ENCODE measurements at regions not wholly inside any gene's neighbourhood (a gene's known extent, or its start where the extent isn't known, plus 50 kb on each side); places are given as distances from the start of the nearest gene placed in this dataset.

GRCh38 chr18:2027756-2028155 is 543.5 kb downstream of the METTL4 start:
- no peak overlapping the region for H3K23ac ChIP-seq (ENCODE audit: low read length)

GRCh38 chr18:2028986-2029385 is 542.3 kb downstream of the METTL4 start:
- Histone ChIP-seq H3K79me1 (ENCODE audit: low read length) (no peaks in the 10 kb centered on the region), H3K4me1 (ENCODE audit: control insufficient read depth in 1 of 2, insufficient read depth in 2 of 2, low read length in 2 of 2) (no peaks in the 10 kb centered on the region), H3K79me2 (ENCODE audit: control insufficient read depth, insufficient read depth, low read length, poor library complexity) (no peaks in the 10 kb centered on the region), H2BK120ac (ENCODE audit: insufficient read depth, low read length, poor library complexity) (no peak overlapping the region), H4K8ac (ENCODE audit: low read depth, low read length) (no peak overlapping the region), H3K18ac (ENCODE audit: low read length) (no peak overlapping the region), H2BK12ac (ENCODE audit: low read length) (no peak overlapping the region), H3K14ac (ENCODE audit: low read length) (no peak overlapping the region), H3K4me2 (ENCODE audit: low read length) (no peak overlapping the region), H3K36me3 (ENCODE audit: control insufficient read depth in 1 of 2, insufficient read depth in 2 of 2, low read length in 2 of 2) (no peaks in the 10 kb centered on the region), H3K4me3 (ENCODE audit: low read depth, low read length) (no peak overlapping the region), H3K9ac (ENCODE audit: low read length) (no peak overlapping the region), H3K27me3 (ENCODE audit: insufficient read depth, low read length) (no peaks in the 10 kb centered on the region), H2BK5ac (ENCODE audit: low read depth, low read length, poor library complexity) (no peak overlapping the region), H3K27ac (ENCODE audit: low read depth, low read length) (no peak overlapping the region), H4K91ac (ENCODE audit: low read depth, low read length) (no peak overlapping the region), H3K23ac (ENCODE audit: low read length) (no peak overlapping the region), H4K12ac (ENCODE audit: low read depth, low read length) (no peak overlapping the region), H2AFZ (ENCODE audit: insufficient read depth, low read length, poor library complexity) (no peak overlapping the region), H2AK5ac (ENCODE audit: low read length) (no peak overlapping the region), H3K4ac (ENCODE audit: low read depth, low read length) (no peak overlapping the region), H3K9me3 (ENCODE audit: insufficient read depth, low read depth, low read length) (no peaks in the 10 kb centered on the region)
- WGBS (ENCODE audit: extremely low coverage, insufficient coverage, insufficient read length), result no CpG with 5 or more reads among the region's 3 CpGs
- no peak for DNase-seq

More at GRCh38 chr18:2027756-2028155, 543.5 kb downstream of the METTL4 start:
- H3K79me1 ChIP-seq (ENCODE audit: low read length), result no peaks in the 10 kb centered on the region
- no peak for DNase-seq
- H3K18ac ChIP-seq (ENCODE audit: low read length), result no peak overlapping the region
- H2BK120ac ChIP-seq (ENCODE audit: insufficient read depth, low read length, poor library complexity), result no peak overlapping the region
- H3K4me1 ChIP-seq (ENCODE audit: control insufficient read depth in 1 of 2, insufficient read depth in 2 of 2, low read length in 2 of 2), result no peaks in the 10 kb centered on the region
- H3K27me3 ChIP-seq (ENCODE audit: insufficient read depth, low read length), result no peaks in the 10 kb centered on the region
- no peaks in the 10 kb centered on the region for H3K9me3 ChIP-seq (ENCODE audit: insufficient read depth, low read depth, low read length)
- H3K36me3 ChIP-seq (ENCODE audit: control insufficient read depth in 1 of 2, insufficient read depth in 2 of 2, low read length in 2 of 2), result no peaks in the 10 kb centered on the region
- no peak overlapping the region for H3K9ac ChIP-seq (ENCODE audit: low read length)
- H3K27ac ChIP-seq (ENCODE audit: low read depth, low read length), result no peak overlapping the region
- H3K4me2 ChIP-seq (ENCODE audit: low read length), result no peak overlapping the region
- no peak overlapping the region for H4K8ac ChIP-seq (ENCODE audit: low read depth, low read length)
- H3K79me2 ChIP-seq (ENCODE audit: control insufficient read depth, insufficient read depth, low read length, poor library complexity), result no peaks in the 10 kb centered on the region
- no peak overlapping the region for H3K4ac ChIP-seq (ENCODE audit: low read depth, low read length)
- no peak overlapping the region for H3K14ac ChIP-seq (ENCODE audit: low read length)
- H3K4me3 ChIP-seq (ENCODE audit: low read depth, low read length), result no peak overlapping the region
- no peak overlapping the region for H4K91ac ChIP-seq (ENCODE audit: low read depth, low read length)
- H4K12ac ChIP-seq (ENCODE audit: low read depth, low read length), result no peak overlapping the region
- H2BK12ac ChIP-seq (ENCODE audit: low read length), result no peak overlapping the region
- H2AFZ ChIP-seq (ENCODE audit: insufficient read depth, low read length, poor library complexity), result no peak overlapping the region
- H2BK5ac ChIP-seq (ENCODE audit: low read depth, low read length, poor library complexity), result no peak overlapping the region
- no peak overlapping the region for H2AK5ac ChIP-seq (ENCODE audit: low read length)

- Histone ChIP-seq H2AK5ac (ENCODE audit: low read length) (no peak overlapping the region), H2AFZ (ENCODE audit: insufficient read depth, low read length, poor library complexity) (no peak overlapping the region), H2BK12ac (ENCODE audit: low read length) (no peak overlapping the region), H3K27me3 (ENCODE audit: insufficient read depth, low read length) (no peaks in the 10 kb centered on the region), H3K9me3 (ENCODE audit: insufficient read depth, low read depth, low read length) (no peaks in the 10 kb centered on the region), H3K4me1 (ENCODE audit: control insufficient read depth in 1 of 2, insufficient read depth in 2 of 2, low read length in 2 of 2) (no peaks in the 10 kb centered on the region), H3K36me3 (ENCODE audit: control insufficient read depth in 1 of 2, insufficient read depth in 2 of 2, low read length in 2 of 2) (no peaks in the 10 kb centered on the region), H3K27ac (ENCODE audit: low read depth, low read length) (no peak overlapping the region), H3K9ac (ENCODE audit: low read length) (no peak overlapping the region), H3K14ac (ENCODE audit: low read length) (no peak overlapping the region), H3K23ac (ENCODE audit: low read length) (no peak overlapping the region), H3K4me3 (ENCODE audit: low read depth, low read length) (no peak overlapping the region), H3K18ac (ENCODE audit: low read length) (no peak overlapping the region), H3K4ac (ENCODE audit: low read depth, low read length) (no peak overlapping the region), H3K79me1 (ENCODE audit: low read length) (no peaks in the 10 kb centered on the region), H4K8ac (ENCODE audit: low read depth, low read length) (no peak overlapping the region), H3K4me2 (ENCODE audit: low read length) (no peak overlapping the region), H4K12ac (ENCODE audit: low read depth, low read length) (no peak overlapping the region), H2BK5ac (ENCODE audit: low read depth, low read length, poor library complexity) (no peak overlapping the region), H3K79me2 (ENCODE audit: control insufficient read depth, insufficient read depth, low read length, poor library complexity) (no peaks in the 10 kb centered on the region), H2BK120ac (ENCODE audit: insufficient read depth, low read length, poor library complexity) (no peak overlapping the region), H4K91ac (ENCODE audit: low read depth, low read length) (no peak overlapping the region)
- DNase-seq, result no peak
Measured at GRCh38 chr18:2030647-2031046, 540.7 kb downstream of the METTL4 start.

- no peak overlapping the region for H3K9ac ChIP-seq (ENCODE audit: low read length)
- H3K14ac ChIP-seq (ENCODE audit: low read length), result no peak overlapping the region
- no peaks in the 10 kb centered on the region for H3K79me1 ChIP-seq (ENCODE audit: low read length)
Measured at GRCh38 chr18:2032036-2032435, 539.3 kb downstream of the METTL4 start.

GRCh38 chr18:2035056-2035455 is 536.2 kb downstream of the METTL4 start:
- Histone ChIP-seq H3K79me2 (ENCODE audit: control insufficient read depth, insufficient read depth, low read length, poor library complexity) (no peaks in the 10 kb centered on the region), H3K4me1 (ENCODE audit: control insufficient read depth in 1 of 2, insufficient read depth in 2 of 2, low read length in 2 of 2) (no peaks in the 10 kb centered on the region), H3K27ac (ENCODE audit: low read depth, low read length) (no peak overlapping the region), H3K9me3 (ENCODE audit: insufficient read depth, low read depth, low read length) (no peaks in the 10 kb centered on the region), H2AFZ (ENCODE audit: insufficient read depth, low read length, poor library complexity) (no peak overlapping the region), H2BK5ac (ENCODE audit: low read depth, low read length, poor library complexity) (no peak overlapping the region), H4K91ac (ENCODE audit: low read depth, low read length) (no peak overlapping the region), H3K18ac (ENCODE audit: low read length) (no peak overlapping the region), H3K4me2 (ENCODE audit: low read length) (no peak overlapping the region), H4K12ac (ENCODE audit: low read depth, low read length) (no peak overlapping the region), H2AK5ac (ENCODE audit: low read length) (no peak overlapping the region), H3K36me3 (ENCODE audit: control insufficient read depth in 1 of 2, insufficient read depth in 2 of 2, low read length in 2 of 2) (no peaks in the 10 kb centered on the region), H3K9ac (ENCODE audit: low read length) (no peak overlapping the region), H4K8ac (ENCODE audit: low read depth, low read length) (no peak overlapping the region), H2BK120ac (ENCODE audit: insufficient read depth, low read length, poor library complexity) (no peak overlapping the region), H2BK12ac (ENCODE audit: low read length) (no peak overlapping the region), H3K23ac (ENCODE audit: low read length) (no peak overlapping the region), H3K14ac (ENCODE audit: low read length) (no peak overlapping the region), H3K4ac (ENCODE audit: low read depth, low read length) (no peak overlapping the region), H3K27me3 (ENCODE audit: insufficient read depth, low read length) (no peaks in the 10 kb centered on the region), H3K4me3 (ENCODE audit: low read depth, low read length) (no peak overlapping the region), H3K79me1 (ENCODE audit: low read length) (no peaks in the 10 kb centered on the region)
- WGBS (ENCODE audit: extremely low coverage, insufficient coverage, insufficient read length), result no CpG with 5 or more reads among the region's 7 CpGs
- DNase-seq, result no peak

More at GRCh38 chr18:2032036-2032435, 539.3 kb downstream of the METTL4 start:
- H2AFZ ChIP-seq (ENCODE audit: insufficient read depth, low read length, poor library complexity), result no peak overlapping the region
- no peak for DNase-seq
- H3K4me2 ChIP-seq (ENCODE audit: low read length), result no peak overlapping the region
- H3K27me3 ChIP-seq (ENCODE audit: insufficient read depth, low read length), result no peaks in the 10 kb centered on the region
- H3K9me3 ChIP-seq (ENCODE audit: insufficient read depth, low read depth, low read length), result no peaks in the 10 kb centered on the region
- H2BK12ac ChIP-seq (ENCODE audit: low read length), result no peak overlapping the region
- H2BK5ac ChIP-seq (ENCODE audit: low read depth, low read length, poor library complexity), result no peak overlapping the region
- H3K36me3 ChIP-seq (ENCODE audit: control insufficient read depth in 1 of 2, insufficient read depth in 2 of 2, low read length in 2 of 2), result no peaks in the 10 kb centered on the region
- H3K4me1 ChIP-seq (ENCODE audit: control insufficient read depth in 1 of 2, insufficient read depth in 2 of 2, low read length in 2 of 2), result no peaks in the 10 kb centered on the region
- no peak overlapping the region for H3K18ac ChIP-seq (ENCODE audit: low read length)
- no peak overlapping the region for H3K27ac ChIP-seq (ENCODE audit: low read depth, low read length)
- H4K12ac ChIP-seq (ENCODE audit: low read depth, low read length), result no peak overlapping the region
- H4K91ac ChIP-seq (ENCODE audit: low read depth, low read length), result no peak overlapping the region
- H3K79me2 ChIP-seq (ENCODE audit: control insufficient read depth, insufficient read depth, low read length, poor library complexity), result no peaks in the 10 kb centered on the region
- H2AK5ac ChIP-seq (ENCODE audit: low read length), result no peak overlapping the region
- no peak overlapping the region for H3K4ac ChIP-seq (ENCODE audit: low read depth, low read length)
- no peak overlapping the region for H4K8ac ChIP-seq (ENCODE audit: low read depth, low read length)
- no peak overlapping the region for H3K4me3 ChIP-seq (ENCODE audit: low read depth, low read length)
- H3K23ac ChIP-seq (ENCODE audit: low read length), result no peak overlapping the region
- H2BK120ac ChIP-seq (ENCODE audit: insufficient read depth, low read length, poor library complexity), result no peak overlapping the region

Data from trophoblast cell (in vitro differentiated cells and primary cell).